Hepatocyte (in vitro differentiated cells): ENCODE measurements at regions not wholly inside any gene's neighbourhood (a gene's known extent, or its start where the extent isn't known, plus 50 kb on each side); places are given as distances from the start of the nearest gene placed in this dataset.

Experiments
- DNase-seq: peaks from one replicate; pipeline ENCODE4 v3.0.0-alpha.2; 2016; ENCODE audit warnings: low spot score
- H2AFZ ChIP-seq: fragments of 200-600 bp; sonication (generic); 2 replicates; pipeline ENCODE4 v1.6.0; 2016; ENCODE audit warnings: antibody characterized with exemption, mild to moderate bottlenecking
- H3K27ac ChIP-seq: fragments of 200-600 bp; sonication (generic); 2 replicates; pipeline ENCODE4 v1.5.1; 2016; ENCODE audit warnings: mild to moderate bottlenecking
- H3K27me3 ChIP-seq: fragments of 200-600 bp; sonication (generic); 2 replicates; pipeline ENCODE4 v1.6.1; 2016
- H3K36me3 ChIP-seq: fragments of 200-600 bp; sonication (generic); replicated peaks from 2 replicates; pipeline ENCODE4 v1.5.1; 2016; ENCODE audit warnings: low read depth; ENCODE audit not compliant: insufficient read depth
- H3K4me1 ChIP-seq: fragments of 200-600 bp; sonication (generic); 2 replicates; pipeline ENCODE4 v1.5.1; 2016; ENCODE audit warnings: mild to moderate bottlenecking, moderate library complexity; ENCODE audit not compliant: insufficient read depth
- H3K4me2 ChIP-seq: fragments of 200-600 bp; sonication (generic); 2 replicates; pipeline ENCODE4 v1.6.0; 2016
- H3K4me3 ChIP-seq: fragments of 200-600 bp; sonication (generic); 2 replicates; pipeline ENCODE4 v1.5.1; 2016; ENCODE audit warnings: mild to moderate bottlenecking
- H3K79me2 ChIP-seq: fragments of 200-600 bp; sonication (generic); 2 replicates; pipeline ENCODE4 v1.6.0; 2017; ENCODE audit warnings: mild to moderate bottlenecking
- H3K9me2 ChIP-seq: fragments of 200-600 bp; sonication (generic); replicated peaks from 2 replicates; pipeline ENCODE4 v1.6.0; 2017; ENCODE audit warnings: mild to moderate bottlenecking; ENCODE audit not compliant: insufficient read depth
- H3K9me3 ChIP-seq: fragments of 200-600 bp; sonication (generic); 2 replicates; pipeline ENCODE4 v1.5.1; 2016; ENCODE audit warnings: low read depth, mild to moderate bottlenecking
- H4K20me1 ChIP-seq: fragments of 200-600 bp; sonication (generic); 2 replicates; pipeline ENCODE4 v1.6.0; 2016; ENCODE audit warnings: mild to moderate bottlenecking; ENCODE audit not compliant: insufficient read depth, poor library complexity, severe bottlenecking
- EZH2 ChIP-seq: fragments of 200-600 bp; sonication (generic); IDR thresholded peaks from 2 replicates; pipeline ENCODE4 v1.6.1; 2016; ENCODE audit warnings: antibody characterized with exemption, mild to moderate bottlenecking, borderline replicate concordance
- EZH2phosphoT487 ChIP-seq: fragments of 200-600 bp; sonication (generic); IDR thresholded peaks from one replicate; pipeline ENCODE4 v1.6.1; 2018; ENCODE audit warnings: antibody characterized with exemption, mild to moderate bottlenecking, low read depth, moderate library complexity; ENCODE audit not compliant: unreplicated experiment, severe bottlenecking
- WGBS: methylation state at CpG from one replicate; pipeline ENCODE4 v1.1.6; 2016; ENCODE audit warnings: low lambda C conversion rate; ENCODE audit errors: missing lambda C conversion rate; 5-methylcytosine and 5-hydroxymethylcytosine counted together
- TF ChIP-seq, protein P1 (sequence below): fragments of 200-600 bp; sonication (generic); IDR thresholded peaks from 2 replicates; pipeline ENCODE4 v1.5.1; 2016; ENCODE audit warnings: antibody characterized with exemption, mild to moderate bottlenecking; ENCODE audit not compliant: poor library complexity

GRCh38 chr13:94764576-94765321 is 52.4 kb upstream of the SOX21 start:
- 96% methylated on average over 2 of the region's 2 CpGs for WGBS

More at GRCh38 chr13:94764576-94765321, 52.4 kb upstream of the SOX21 start:
- DNase-seq, result no peak
- H3K79me2 ChIP-seq, result no peaks in the 10 kb centered on the region
- no peaks in the 10 kb centered on the region for H3K36me3 ChIP-seq
- H3K9me3 ChIP-seq, result no peaks in the 10 kb centered on the region
- no peak overlapping the region for H3K27ac ChIP-seq
- H3K4me2 ChIP-seq, result no peak overlapping the region
- no peak overlapping the region for H3K4me3 ChIP-seq
- H2AFZ ChIP-seq, result no peak overlapping the region
- no peak for TF ChIP-seq EZH2
- TF ChIP-seq EZH2phosphoT487, result no peak
- TF ChIP-seq, protein P1, sequence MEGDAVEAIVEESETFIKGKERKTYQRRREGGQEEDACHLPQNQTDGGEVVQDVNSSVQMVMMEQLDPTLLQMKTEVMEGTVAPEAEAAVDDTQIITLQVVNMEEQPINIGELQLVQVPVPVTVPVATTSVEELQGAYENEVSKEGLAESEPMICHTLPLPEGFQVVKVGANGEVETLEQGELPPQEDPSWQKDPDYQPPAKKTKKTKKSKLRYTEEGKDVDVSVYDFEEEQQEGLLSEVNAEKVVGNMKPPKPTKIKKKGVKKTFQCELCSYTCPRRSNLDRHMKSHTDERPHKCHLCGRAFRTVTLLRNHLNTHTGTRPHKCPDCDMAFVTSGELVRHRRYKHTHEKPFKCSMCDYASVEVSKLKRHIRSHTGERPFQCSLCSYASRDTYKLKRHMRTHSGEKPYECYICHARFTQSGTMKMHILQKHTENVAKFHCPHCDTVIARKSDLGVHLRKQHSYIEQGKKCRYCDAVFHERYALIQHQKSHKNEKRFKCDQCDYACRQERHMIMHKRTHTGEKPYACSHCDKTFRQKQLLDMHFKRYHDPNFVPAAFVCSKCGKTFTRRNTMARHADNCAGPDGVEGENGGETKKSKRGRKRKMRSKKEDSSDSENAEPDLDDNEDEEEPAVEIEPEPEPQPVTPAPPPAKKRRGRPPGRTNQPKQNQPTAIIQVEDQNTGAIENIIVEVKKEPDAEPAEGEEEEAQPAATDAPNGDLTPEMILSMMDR, result no peak
- no peaks in the 10 kb centered on the region for H3K9me2 ChIP-seq
- H3K27me3 ChIP-seq, result no peaks in the 10 kb centered on the region
- no peaks in the 10 kb centered on the region for H3K4me1 ChIP-seq
- no peaks in the 10 kb centered on the region for H4K20me1 ChIP-seq
